ENCODE measurements at regions not wholly inside any gene's neighbourhood (a gene's known extent, or its start where the extent isn't known, plus 50 kb on each side); places are given as distances from the start of the nearest gene placed in this dataset.

GRCh38 chr2:16742026-16742425, 76.4 kb upstream of the CYRIA start:
- TF ChIP-seq POLR2AphosphoS5 (IDR thresholded peaks at IDR 0.05; ENCODE audit: low read depth, low read length) (no peak), POLR2A (IDR thresholded peaks at IDR 0.05; ENCODE audit: low read depth, low read length) (no peak), SPI1 (IDR thresholded peaks at IDR 0.05; ENCODE audit: low read depth, low read length) (no peak), TAF1 (IDR thresholded peaks at IDR 0.05; ENCODE audit: low read depth, low read length) (no peak), POU2F2 (IDR thresholded peaks at IDR 0.05; ENCODE audit: low read depth, low read length) (no peak)
